Activated naive CD8-positive, alpha-beta T cell (primary cell): ENCODE measurements at regions not wholly inside any gene's neighbourhood (a gene's known extent, or its start where the extent isn't known, plus 50 kb on each side); places are given as distances from the start of the nearest gene placed in this dataset.

Experiments used
- H3K27ac Mint-ChIP-seq: one replicate; pipeline ENCODE4 v1.8.0; 2021; ENCODE audit warnings: mixed read lengths
- H3K27me3 Mint-ChIP-seq: one replicate; pipeline ENCODE4 v1.8.0; 2021; ENCODE audit warnings: mixed read lengths
- H3K36me3 Mint-ChIP-seq: one replicate; pipeline ENCODE4 v1.8.0; 2021; ENCODE audit warnings: mixed read lengths
- H3K4me1 Mint-ChIP-seq: one replicate; pipeline ENCODE4 v1.8.0; 2021; ENCODE audit warnings: low read depth, mixed read lengths
- H3K4me3 Mint-ChIP-seq: one replicate; pipeline ENCODE4 v1.8.0; 2021; ENCODE audit warnings: mild to moderate bottlenecking, mixed read lengths
- H3K9me3 Mint-ChIP-seq: one replicate; pipeline ENCODE4 v1.8.0; 2021; ENCODE audit warnings: low read depth, mixed read lengths

DNA sequence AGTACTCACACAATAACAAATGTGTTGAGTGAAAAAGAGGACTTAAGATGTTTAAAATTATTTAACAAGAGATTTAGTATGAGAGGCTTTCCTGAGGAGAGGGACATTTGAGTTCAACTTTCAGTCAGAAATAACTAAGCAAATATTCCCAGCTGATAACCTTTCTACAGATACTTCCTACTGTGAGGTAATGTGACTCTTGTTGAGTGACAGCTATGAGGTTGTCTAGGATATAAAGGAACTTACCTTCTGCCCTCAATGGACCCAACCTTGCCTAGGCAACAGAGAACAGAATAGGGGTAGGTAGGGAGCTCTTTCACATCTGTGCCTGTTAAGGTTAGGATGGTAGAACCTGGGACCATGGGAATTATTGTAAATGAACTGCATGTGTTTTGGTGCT, 54.7 kb downstream of the GLUD2 start:
- no peaks in the 10 kb centered on the region for H3K4me1 Mint-ChIP-seq
- H3K36me3 Mint-ChIP-seq, result no peaks in the 10 kb centered on the region
- no peaks in the 10 kb centered on the region for H3K27me3 Mint-ChIP-seq
- no peak overlapping the region for H3K4me3 Mint-ChIP-seq
- no peaks in the 10 kb centered on the region for H3K9me3 Mint-ChIP-seq
- no peak overlapping the region for H3K27ac Mint-ChIP-seq

GRCh38 chrX:121103381-121103780, 56.0 kb downstream of the GLUD2 start:
- no peaks in the 10 kb centered on the region for H3K36me3 Mint-ChIP-seq
- H3K27ac Mint-ChIP-seq, result no peak overlapping the region
- no peaks in the 10 kb centered on the region for H3K9me3 Mint-ChIP-seq
- no peaks in the 10 kb centered on the region for H3K4me1 Mint-ChIP-seq
- no peaks in the 10 kb centered on the region for H3K27me3 Mint-ChIP-seq
- H3K4me3 Mint-ChIP-seq, result no peak overlapping the region

DNA sequence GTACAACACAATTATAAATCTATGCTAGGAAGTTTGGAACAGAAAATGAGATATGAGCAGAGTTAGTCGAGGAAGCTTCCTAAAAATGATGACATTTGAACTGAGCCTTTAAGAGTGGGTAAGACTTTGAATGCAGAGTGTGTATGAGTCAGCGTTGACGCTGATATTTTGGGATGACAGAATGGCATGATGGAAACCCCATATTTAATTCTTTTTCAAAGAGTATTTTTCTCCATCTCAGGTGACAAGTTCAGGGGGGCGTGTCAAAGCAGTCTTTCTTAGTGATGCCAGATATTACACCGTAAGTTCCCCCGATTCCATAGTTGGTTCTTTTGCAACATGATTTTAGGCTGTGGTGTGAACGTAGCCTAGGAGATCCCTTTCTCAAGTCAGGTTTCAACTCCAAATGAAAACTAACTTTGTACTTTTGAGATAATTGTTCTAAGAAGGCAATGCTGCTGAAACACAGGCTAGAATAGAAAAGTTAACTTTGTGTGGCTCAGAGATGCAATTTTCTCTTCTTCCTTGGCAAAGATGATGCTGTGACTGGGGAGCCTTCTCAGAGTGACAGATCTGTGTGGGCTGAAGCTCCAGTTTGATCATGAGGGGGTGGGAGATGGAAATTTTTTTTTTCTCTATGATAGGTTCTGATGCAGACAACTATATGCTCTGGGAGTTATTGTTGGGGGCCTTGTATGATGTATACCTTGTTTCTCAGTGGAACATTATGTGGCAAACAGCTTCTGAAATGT, 59.2 kb downstream of the GLUD2 start:
- Mint-ChIP-seq H3K4me1 (no peaks in the 10 kb centered on the region), H3K4me3 (no peak overlapping the region), H3K27ac (no peak overlapping the region), H3K36me3 (no peaks in the 10 kb centered on the region), H3K27me3 (no peaks in the 10 kb centered on the region), H3K9me3 (no peaks in the 10 kb centered on the region)

DNA sequence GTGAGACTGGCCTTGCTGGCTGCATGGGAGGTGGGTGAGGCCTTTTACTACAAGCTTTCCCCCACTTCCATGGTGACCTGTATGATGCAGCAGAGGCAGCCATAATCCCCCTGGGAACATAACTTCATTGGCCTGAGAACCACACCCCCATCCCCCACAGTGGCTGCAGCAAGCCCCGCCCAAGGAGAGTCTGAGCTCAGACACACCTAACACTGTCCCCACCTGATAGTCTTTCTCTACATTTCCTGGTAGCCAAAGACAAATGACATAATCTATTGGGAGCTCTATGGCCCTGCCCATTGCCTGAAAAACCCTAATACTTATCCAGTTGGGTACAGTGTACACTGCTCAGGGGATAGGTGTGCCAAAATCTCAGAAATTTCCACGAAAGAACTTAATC, 62.6 kb downstream of the GLUD2 start:
- no peaks in the 10 kb centered on the region for H3K36me3 Mint-ChIP-seq
- no peaks in the 10 kb centered on the region for H3K4me1 Mint-ChIP-seq
- no peak overlapping the region for H3K27ac Mint-ChIP-seq
- no peak overlapping the region for H3K4me3 Mint-ChIP-seq
- H3K9me3 Mint-ChIP-seq, result no peaks in the 10 kb centered on the region
- H3K27me3 Mint-ChIP-seq, result no peaks in the 10 kb centered on the region

DNA sequence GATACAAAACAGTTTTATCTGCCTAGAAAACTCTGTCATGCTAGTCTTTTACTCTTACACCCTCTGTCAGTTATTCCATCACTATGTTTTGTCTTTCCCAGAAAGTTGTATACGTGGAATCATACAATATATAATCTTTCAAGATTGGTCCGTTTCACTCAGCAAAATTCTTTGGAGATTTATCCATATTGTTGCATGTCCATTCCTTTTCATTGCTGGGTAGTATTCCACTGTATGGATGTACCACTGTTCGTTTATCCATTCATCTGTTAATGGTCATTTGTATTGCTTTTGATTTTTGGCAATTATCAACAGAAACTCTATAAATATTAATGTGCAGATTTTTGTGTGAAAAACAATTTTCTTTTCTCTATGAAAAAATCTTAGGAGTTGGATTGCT, 63.1 kb downstream of the GLUD2 start:
- Mint-ChIP-seq H3K27ac (no peak overlapping the region), H3K4me1 (no peaks in the 10 kb centered on the region), H3K27me3 (no peaks in the 10 kb centered on the region), H3K36me3 (no peaks in the 10 kb centered on the region), H3K9me3 (no peaks in the 10 kb centered on the region), H3K4me3 (no peak overlapping the region)

- Mint-ChIP-seq H3K27ac (no peak overlapping the region), H3K27me3 (no peaks in the 10 kb centered on the region), H3K9me3 (no peaks in the 10 kb centered on the region), H3K4me1 (no peaks in the 10 kb centered on the region), H3K36me3 (no peaks in the 10 kb centered on the region), H3K4me3 (no peak overlapping the region)
Measured at GRCh38 chrX:121114691-121115090, 67.3 kb downstream of the GLUD2 start.

GRCh38 chrX:121120690-121121605, 73.5 kb downstream of the GLUD2 start:
- Mint-ChIP-seq H3K9me3 (no peaks in the 10 kb centered on the region), H3K4me1 (no peaks in the 10 kb centered on the region), H3K27me3 (no peaks in the 10 kb centered on the region), H3K36me3 (no peaks in the 10 kb centered on the region), H3K4me3 (no peak overlapping the region), H3K27ac (no peak overlapping the region)

DNA sequence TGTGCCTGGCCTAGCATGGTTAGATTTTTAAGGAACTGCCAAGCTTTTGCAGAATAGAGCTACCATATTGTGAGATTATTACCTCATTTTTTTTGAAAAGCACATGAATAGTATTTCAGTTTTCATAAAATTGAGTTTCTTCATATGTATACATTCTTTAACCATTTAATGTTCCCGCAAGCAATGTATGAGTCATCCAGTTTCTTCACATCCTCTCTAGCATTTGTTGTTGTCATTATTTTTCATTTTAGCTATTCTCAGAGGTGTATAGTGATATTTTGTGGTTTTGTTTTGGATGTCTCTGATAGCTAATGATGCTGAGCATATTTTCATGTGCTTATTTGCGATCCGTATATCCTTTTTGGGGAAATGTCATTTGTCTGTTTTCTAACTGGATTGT, 74.9 kb downstream of the GLUD2 start:
- no peak overlapping the region for H3K4me3 Mint-ChIP-seq
- H3K27me3 Mint-ChIP-seq, result no peaks in the 10 kb centered on the region
- no peaks in the 10 kb centered on the region for H3K9me3 Mint-ChIP-seq
- no peaks in the 10 kb centered on the region for H3K4me1 Mint-ChIP-seq
- H3K36me3 Mint-ChIP-seq, result no peaks in the 10 kb centered on the region
- no peak overlapping the region for H3K27ac Mint-ChIP-seq

GRCh38 chrX:121128925-121129877, 81.8 kb downstream of the GLUD2 start:
- no peaks in the 10 kb centered on the region for H3K36me3 Mint-ChIP-seq

GRCh38 chrX:121132675-121133074, 85.3 kb downstream of the GLUD2 start:
- H3K4me3 Mint-ChIP-seq, result no peak overlapping the region
- no peaks in the 10 kb centered on the region for H3K9me3 Mint-ChIP-seq
- no peaks in the 10 kb centered on the region for H3K4me1 Mint-ChIP-seq
- H3K27me3 Mint-ChIP-seq, result no peaks in the 10 kb centered on the region
- no peak overlapping the region for H3K27ac Mint-ChIP-seq
- no peaks in the 10 kb centered on the region for H3K36me3 Mint-ChIP-seq

More at GRCh38 chrX:121128925-121129877, 81.8 kb downstream of the GLUD2 start:
- H3K9me3 Mint-ChIP-seq, result no peaks in the 10 kb centered on the region
- no peak overlapping the region for H3K4me3 Mint-ChIP-seq
- H3K27me3 Mint-ChIP-seq, result no peaks in the 10 kb centered on the region
- no peak overlapping the region for H3K27ac Mint-ChIP-seq
- H3K4me1 Mint-ChIP-seq, result no peaks in the 10 kb centered on the region

GRCh38 chrX:121135488-121136207, 88.2 kb downstream of the GLUD2 start:
- no peaks in the 10 kb centered on the region for H3K36me3 Mint-ChIP-seq
- H3K9me3 Mint-ChIP-seq, result no peaks in the 10 kb centered on the region
- H3K4me1 Mint-ChIP-seq, result no peaks in the 10 kb centered on the region
- no peak overlapping the region for H3K4me3 Mint-ChIP-seq
- no peaks in the 10 kb centered on the region for H3K27me3 Mint-ChIP-seq
- no peak overlapping the region for H3K27ac Mint-ChIP-seq

DNA sequence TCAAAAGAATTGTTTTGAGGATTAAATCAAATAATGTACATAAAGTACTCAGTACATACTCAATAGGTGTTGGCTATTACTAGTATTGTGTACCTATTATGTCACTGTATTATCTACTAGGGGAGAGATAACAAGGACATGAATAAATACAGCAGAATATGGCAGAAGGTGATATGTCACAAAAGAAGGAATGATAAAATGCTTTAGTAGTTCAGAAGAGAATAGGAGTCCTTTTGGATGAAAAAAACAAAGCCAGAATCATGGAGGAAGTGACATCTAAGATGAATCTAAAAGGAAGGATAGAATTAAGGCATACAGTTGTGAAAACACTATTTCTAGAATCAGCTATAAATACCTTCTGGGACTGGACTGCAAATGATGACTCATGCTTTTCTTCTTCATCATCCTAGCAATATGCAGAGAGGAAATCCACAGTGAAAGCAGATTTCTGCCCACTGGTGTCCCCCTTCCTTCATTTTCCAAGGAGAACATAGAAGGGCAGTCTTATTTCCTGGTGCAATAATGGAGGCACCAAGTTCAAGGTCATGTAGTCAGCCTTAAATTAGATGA, 98.7 kb downstream of the GLUD2 start:
- H3K9me3 Mint-ChIP-seq, result no peaks in the 10 kb centered on the region
- H3K4me3 Mint-ChIP-seq, result no peak overlapping the region
- H3K27me3 Mint-ChIP-seq, result no peaks in the 10 kb centered on the region
- no peak overlapping the region for H3K27ac Mint-ChIP-seq
- H3K4me1 Mint-ChIP-seq, result no peaks in the 10 kb centered on the region
- H3K36me3 Mint-ChIP-seq, result no peaks in the 10 kb centered on the region

- H3K4me1 Mint-ChIP-seq, result no peaks in the 10 kb centered on the region
- H3K27me3 Mint-ChIP-seq, result peaks cover 2% of the 10 kb centered on the region
- H3K4me3 Mint-ChIP-seq, result no peak overlapping the region
- no peak overlapping the region for H3K27ac Mint-ChIP-seq
- no peaks in the 10 kb centered on the region for H3K9me3 Mint-ChIP-seq
- H3K36me3 Mint-ChIP-seq, result no peaks in the 10 kb centered on the region
Measured at GRCh38 chrX:121150217-121150616, 102.8 kb downstream of the GLUD2 start.

- H3K9me3 Mint-ChIP-seq, result no peaks in the 10 kb centered on the region
- H3K4me1 Mint-ChIP-seq, result no peaks in the 10 kb centered on the region
- no peaks in the 10 kb centered on the region for H3K36me3 Mint-ChIP-seq
- H3K27ac Mint-ChIP-seq, result no peak overlapping the region
- H3K27me3 Mint-ChIP-seq, result peaks cover 2% of the 10 kb centered on the region
- H3K4me3 Mint-ChIP-seq, result no peak overlapping the region
Measured at GRCh38 chrX:121151293-121151692, 103.9 kb downstream of the GLUD2 start.
